Fibroblast of skin of back (primary cell): ENCODE measurements at regions not wholly inside any gene's neighbourhood (a gene's known extent, or its start where the extent isn't known, plus 50 kb on each side); places are given as distances from the start of the nearest gene placed in this dataset.
A peak's percentile ranks its signal among the peaks of the same experiment; 100 is the strongest.

ENCODE experiments used
- DNase-seq: peaks from one replicate; pipeline ENCODE4 v3.0.0-alpha.2; 2013

GRCh38 chr20:39857187-39857586, 831.8 kb downstream of the MAFB start:
- DNase-seq = no peak

- peak; percentile 60 for DNase-seq
Measured at GRCh38 chr20:39855799-39856198, 833.2 kb downstream of the MAFB start.

- no peak for DNase-seq
Measured at GRCh38 chr20:39855056-39855455, 834.0 kb downstream of the MAFB start.

GRCh38 chr20:39853636-39854035, 835.4 kb downstream of the MAFB start:
- DNase-seq = peak; percentile 77

- peak; percentile 27 for DNase-seq
Measured at GRCh38 chr20:39853050-39853449, 836.0 kb downstream of the MAFB start.

GRCh38 chr20:39851459-39851858, 837.6 kb downstream of the MAFB start:
- DNase-seq = peak; percentile 61

- DNase-seq = no peak
Measured at GRCh38 chr20:39850821-39851330, 838.2 kb downstream of the MAFB start.

- DNase-seq = no peak
Measured at GRCh38 chr20:39850246-39850645, 838.8 kb downstream of the MAFB start.

GRCh38 chr20:39849664-39850063, 839.4 kb downstream of the MAFB start:
- peak; percentile 95 for DNase-seq

- no peak for DNase-seq
Measured at GRCh38 chr20:39849171-39849570, 839.9 kb downstream of the MAFB start.

- no peak for DNase-seq
Measured at GRCh38 chr20:39839399-39840119, 849.5 kb downstream of the MAFB start.

- no peak for DNase-seq
Measured at GRCh38 chr20:39837561-39837960, 851.5 kb downstream of the MAFB start.

- no peak for DNase-seq
Measured at GRCh38 chr20:39835130-39835842, 853.8 kb downstream of the MAFB start.

GRCh38 chr20:39830903-39831302, 858.1 kb downstream of the MAFB start:
- no peak for DNase-seq

- DNase-seq = no peak
Measured at GRCh38 chr20:39829661-39830060, 859.4 kb downstream of the MAFB start.

- peak; percentile 35 for DNase-seq
Measured at GRCh38 chr20:39829256-39829655, 859.8 kb downstream of the MAFB start.

GRCh38 chr20:39825950-39826349, 863.1 kb downstream of the MAFB start:
- peak; percentile 49 for DNase-seq

GRCh38 chr20:39825524-39825923, 863.4 kb downstream of the DHX35 start:
- no peak for DNase-seq

- DNase-seq = peak; percentile 95
Measured at GRCh38 chr20:39823224-39823623, 861.1 kb downstream of the DHX35 start.

- DNase-seq = peak; percentile 82
Measured at GRCh38 chr20:39822667-39823066, 860.5 kb downstream of the DHX35 start.

GRCh38 chr20:39813190-39813829, 851.2 kb downstream of the DHX35 start:
- DNase-seq = no peak

- DNase-seq = no peak
Measured at GRCh38 chr20:39812116-39812515, 850.0 kb downstream of the DHX35 start.

- DNase-seq = no peak
Measured at GRCh38 chr20:39810309-39810708, 848.2 kb downstream of the DHX35 start.
